Testis (tissue), 2 donors: ENCODE measurements at regions not wholly inside any gene's neighbourhood (a gene's known extent, or its start where the extent isn't known, plus 50 kb on each side); places are given as distances from the start of the nearest gene placed in this dataset.

Experiments
- DNase-seq: peaks from one replicate; pipeline ENCODE4 v3.0.0-alpha.2; 2019
- H3K27ac ChIP-seq, 2 donors: fragments of 200-600 bp; sonication (generic); one replicate each; pipeline ENCODE4 v1.5.1; 2019
- H3K27me3 ChIP-seq: fragments of 200-600 bp; sonication (generic); one replicate; pipeline ENCODE4 v1.5.1; 2019
- H3K36me3 ChIP-seq: fragments of 200-600 bp; sonication (generic); one replicate; pipeline ENCODE4 v1.5.1; 2017; ENCODE audit warnings: low read depth; ENCODE audit errors: missing control alignments
- H3K4me1 ChIP-seq: fragments of 200-600 bp; sonication (generic); one replicate; pipeline ENCODE4 v1.5.1; 2019
- H3K4me3 ChIP-seq, 2 donors: fragments of 200-600 bp; sonication (generic); one replicate each; pipeline ENCODE4 v1.5.1; 2017 to 2019
- H3K9me3 ChIP-seq: fragments of 200-600 bp; sonication (generic); one replicate; pipeline ENCODE4 v1.5.1; 2017
- POLR2A ChIP-seq: fragments of 450-650 bp; IDR thresholded peaks from one replicate; pipeline ENCODE4 v1.6.1; 2017; ENCODE audit warnings: antibody characterized with exemption, mild to moderate bottlenecking, moderate library complexity
- WGBS, 2 donors: methylation state at CpG; one replicate each; pipeline ENCODE4 v1.1.5; 2018; 5-methylcytosine and 5-hydroxymethylcytosine counted together
- intact Hi-C: fragments of 100-400 bp; cut with DNase I; formaldehyde crosslinking; loops from one replicate; pipeline ENCODE4 v1.15.1; 2023; ENCODE audit warnings: low total_unique reads
- TF ChIP-seq, protein P1 (sequence below), 3 experiments: fragments of 450-650 bp in 2 of 3; fragments of 200-600 bp in 1 of 3; sonication (generic) in 1 of 3; IDR thresholded peaks; one replicate each; pipeline ENCODE4 v1.5.1; 2016 to 2019; ENCODE audit warnings: antibody characterized with exemption in 3 of 3, mild to moderate bottlenecking in 2 of 3, moderate library complexity in 1 of 3

DNA sequence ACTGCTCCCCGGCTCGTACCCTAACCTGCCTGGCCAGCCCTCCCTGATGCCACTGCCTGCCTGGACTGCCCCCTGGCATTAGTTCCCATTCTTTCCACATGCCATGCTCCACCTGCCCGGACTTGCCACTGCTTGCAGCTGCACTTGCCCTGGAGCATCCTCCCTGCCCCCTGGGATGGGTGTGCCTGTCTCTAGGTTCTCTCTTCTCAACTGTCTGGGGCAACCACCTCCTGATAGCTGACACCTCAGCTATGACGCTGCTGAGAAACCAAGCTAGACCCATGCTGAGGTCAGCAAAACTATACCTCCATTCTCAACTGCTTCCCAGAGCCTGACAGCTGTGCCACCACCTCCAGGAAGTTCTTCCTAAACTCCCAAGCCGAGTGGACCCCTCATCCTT, 72.1 kb downstream of the PERP start:
- no peak for DNase-seq
- 91% methylated on average over 5 of the region's 5 CpGs for WGBS, 2 donors
- Histone ChIP-seq H3K9me3 (no peaks in the 10 kb centered on the region), H3K27me3 (no peaks in the 10 kb centered on the region), H3K36me3 (no peaks in the 10 kb centered on the region), H3K4me3 (no peak overlapping the region), H3K4me1 (no peaks in the 10 kb centered on the region), H3K27ac (no peak overlapping the region)
- intact Hi-C loops = no loop called here
- no peak for TF ChIP-seq POLR2A
- TF ChIP-seq, protein P1, sequence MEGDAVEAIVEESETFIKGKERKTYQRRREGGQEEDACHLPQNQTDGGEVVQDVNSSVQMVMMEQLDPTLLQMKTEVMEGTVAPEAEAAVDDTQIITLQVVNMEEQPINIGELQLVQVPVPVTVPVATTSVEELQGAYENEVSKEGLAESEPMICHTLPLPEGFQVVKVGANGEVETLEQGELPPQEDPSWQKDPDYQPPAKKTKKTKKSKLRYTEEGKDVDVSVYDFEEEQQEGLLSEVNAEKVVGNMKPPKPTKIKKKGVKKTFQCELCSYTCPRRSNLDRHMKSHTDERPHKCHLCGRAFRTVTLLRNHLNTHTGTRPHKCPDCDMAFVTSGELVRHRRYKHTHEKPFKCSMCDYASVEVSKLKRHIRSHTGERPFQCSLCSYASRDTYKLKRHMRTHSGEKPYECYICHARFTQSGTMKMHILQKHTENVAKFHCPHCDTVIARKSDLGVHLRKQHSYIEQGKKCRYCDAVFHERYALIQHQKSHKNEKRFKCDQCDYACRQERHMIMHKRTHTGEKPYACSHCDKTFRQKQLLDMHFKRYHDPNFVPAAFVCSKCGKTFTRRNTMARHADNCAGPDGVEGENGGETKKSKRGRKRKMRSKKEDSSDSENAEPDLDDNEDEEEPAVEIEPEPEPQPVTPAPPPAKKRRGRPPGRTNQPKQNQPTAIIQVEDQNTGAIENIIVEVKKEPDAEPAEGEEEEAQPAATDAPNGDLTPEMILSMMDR (IDR thresholded peaks at IDR 0.05) = no peak

DNA sequence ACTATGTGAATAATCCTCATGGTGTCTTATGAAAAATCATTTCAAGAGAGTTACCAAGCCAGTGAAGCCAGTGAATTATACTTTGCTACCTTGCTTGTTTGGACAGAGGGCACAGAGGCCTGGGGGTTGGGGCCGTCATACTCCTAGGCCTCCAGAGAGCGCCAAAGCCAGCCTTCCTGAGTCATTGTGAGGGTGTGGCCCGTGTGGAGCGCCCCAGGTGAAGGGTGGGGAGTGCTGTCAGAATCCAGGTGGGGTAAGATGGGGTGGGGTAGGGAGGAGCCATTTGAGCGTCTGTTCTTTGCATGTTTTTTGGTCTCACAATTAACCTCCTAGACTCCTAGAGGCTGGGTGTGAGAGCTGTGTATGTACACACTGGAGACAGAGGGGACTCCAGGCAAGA, 71.1 kb downstream of the PERP start:
- no peaks in the 10 kb centered on the region for H3K4me1 ChIP-seq
- H3K36me3 ChIP-seq = no peaks in the 10 kb centered on the region
- no peak overlapping the region for H3K27ac ChIP-seq
- H3K9me3 ChIP-seq = no peaks in the 10 kb centered on the region
- no peak overlapping the region for H3K4me3 ChIP-seq
- no peaks in the 10 kb centered on the region for H3K27me3 ChIP-seq
- TF ChIP-seq, protein P1 (IDR thresholded peaks at IDR 0.05) = no peak
- TF ChIP-seq POLR2A = no peak
- intact Hi-C loops = no loop called here
- DNase-seq = no peak
- 87 to 92% methylated on average over 5 of the region's 5 CpGs for WGBS, 2 donors

DNA sequence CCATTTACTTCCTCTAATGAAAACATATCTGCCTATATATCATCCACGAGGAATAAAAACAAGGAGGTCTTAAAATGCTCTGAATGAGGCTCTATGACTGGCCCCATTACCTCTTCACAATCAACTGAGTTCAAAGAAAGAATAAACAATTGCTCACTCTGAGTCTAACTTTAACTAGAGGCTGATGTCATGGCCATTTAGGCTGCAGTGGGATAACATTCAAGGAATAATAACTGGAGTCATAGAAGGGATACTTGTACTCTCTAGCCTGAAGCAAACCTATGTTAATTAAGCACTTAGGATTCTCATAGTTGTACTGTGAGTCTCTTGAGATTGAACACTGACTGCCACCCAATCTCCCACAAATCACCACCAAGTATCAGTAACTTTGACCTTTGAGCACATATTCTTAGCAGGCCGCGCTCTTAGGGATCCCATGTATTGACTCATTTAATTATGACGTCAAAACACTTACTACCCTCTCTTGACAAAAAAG, 70.2 kb downstream of the PERP start:
- WGBS, 2 donors = 90 to 96% methylated on average over 4 of the region's 4 CpGs
- H3K27me3 ChIP-seq = no peaks in the 10 kb centered on the region

DNA sequence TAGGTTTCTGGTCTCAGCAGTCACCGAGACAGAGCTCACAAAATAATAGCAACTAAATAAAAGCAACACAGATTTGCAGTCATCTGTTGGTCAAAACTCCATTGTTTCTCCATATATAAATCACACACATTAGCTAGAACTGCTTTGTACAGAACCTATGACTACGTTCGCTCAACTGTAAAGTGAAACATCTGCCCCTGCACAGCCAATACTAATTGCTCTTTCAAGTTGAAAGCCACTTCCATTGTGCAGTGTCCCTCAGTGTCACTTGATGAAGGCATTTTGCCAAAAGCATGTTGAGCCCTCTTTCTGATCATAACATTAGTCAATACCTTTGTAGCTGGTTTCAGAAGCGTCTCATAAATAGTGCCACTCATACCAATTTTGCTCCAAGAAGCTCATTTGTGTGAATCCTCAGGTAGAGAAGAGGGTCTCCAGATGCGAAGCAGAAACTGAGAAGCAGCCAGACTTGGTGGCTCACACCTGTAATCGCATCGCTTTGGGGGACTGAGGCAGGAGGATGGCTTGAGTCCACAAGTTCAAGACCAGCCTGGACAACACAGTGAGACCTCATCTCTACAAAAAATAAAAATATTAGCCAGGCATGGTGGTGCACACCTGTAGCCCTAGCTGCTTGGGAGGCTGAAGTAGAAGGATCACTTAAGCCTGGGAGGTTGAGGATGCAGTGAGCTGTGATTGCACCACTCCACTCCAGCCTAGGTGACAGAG, 68.9 kb downstream of the PERP start:
- no peaks in the 10 kb centered on the region for H3K4me1 ChIP-seq
- TF ChIP-seq POLR2A = no peak
- TF ChIP-seq, protein P1 (IDR thresholded peaks at IDR 0.05) = no peak

More for the DNA sequence above, 70.2 kb downstream of the PERP start:
- TF ChIP-seq, protein P1 (IDR thresholded peaks at IDR 0.05) = no peak
- TF ChIP-seq POLR2A = no peak
- Histone ChIP-seq H3K9me3 (no peaks in the 10 kb centered on the region), H3K4me1 (no peaks in the 10 kb centered on the region), H3K27ac (no peak overlapping the region), H3K4me3 (no peak overlapping the region), H3K36me3 (no peaks in the 10 kb centered on the region)
- DNase-seq = no peak
- intact Hi-C loops = no loop called here

More for the DNA sequence above, 68.9 kb downstream of the PERP start:
- no peak for DNase-seq
- no peaks in the 10 kb centered on the region for H3K27me3 ChIP-seq
- H3K9me3 ChIP-seq = no peaks in the 10 kb centered on the region
- 93% methylated on average over 7 of the region's 7 CpGs for WGBS, 2 donors
- intact Hi-C loops = no loop called here
- no peak overlapping the region for H3K4me3 ChIP-seq
- no peaks in the 10 kb centered on the region for H3K36me3 ChIP-seq
- no peak overlapping the region for H3K27ac ChIP-seq
